Stimulated activated naive CD8-positive, alpha-beta T cell treated with anti-CD3 and anti-CD28 coated beads, Interleukin-15, amount 100 ng/mL, for 72 hours (primary cell): ENCODE measurements at regions not wholly inside any gene's neighbourhood (a gene's known extent, or its start where the extent isn't known, plus 50 kb on each side); places are given as distances from the start of the nearest gene placed in this dataset.

ENCODE experiments used
- ATAC-seq: fragments of 150-1000 bp; cut with Tn5 transposase; 2 replicates; pipeline ENCODE4 v1.10.0; 2021; ENCODE audit warnings: mild to moderate bottlenecking, moderate library complexity
- DNase-seq, 2 donors: peaks; one replicate each; pipeline ENCODE4 v3.0.0; 2021 to 2022
- H3K27ac Mint-ChIP-seq, 2 donors: one replicate each; pipeline ENCODE4 v1.8.0; 2022; ENCODE audit warnings: mild to moderate bottlenecking in 2 of 2, mixed read lengths in 2 of 2, moderate library complexity in 2 of 2
- H3K27me3 Mint-ChIP-seq: one replicate; pipeline ENCODE4 v1.8.0; 2022; ENCODE audit warnings: mixed read lengths
- H3K4me1 Mint-ChIP-seq: one replicate; pipeline ENCODE4 v1.8.0; 2022; ENCODE audit warnings: mild to moderate bottlenecking, mixed read lengths
- H3K4me3 Mint-ChIP-seq, 2 donors: one replicate each; pipeline ENCODE4 v1.8.0; 2022; ENCODE audit warnings: mild to moderate bottlenecking in 2 of 2, mixed read lengths in 2 of 2, moderate library complexity in 1 of 2
- H3K9me3 Mint-ChIP-seq, 2 donors: one replicate each; pipeline ENCODE4 v1.8.0; 2022; ENCODE audit warnings: mixed read lengths in 2 of 2

DNA sequence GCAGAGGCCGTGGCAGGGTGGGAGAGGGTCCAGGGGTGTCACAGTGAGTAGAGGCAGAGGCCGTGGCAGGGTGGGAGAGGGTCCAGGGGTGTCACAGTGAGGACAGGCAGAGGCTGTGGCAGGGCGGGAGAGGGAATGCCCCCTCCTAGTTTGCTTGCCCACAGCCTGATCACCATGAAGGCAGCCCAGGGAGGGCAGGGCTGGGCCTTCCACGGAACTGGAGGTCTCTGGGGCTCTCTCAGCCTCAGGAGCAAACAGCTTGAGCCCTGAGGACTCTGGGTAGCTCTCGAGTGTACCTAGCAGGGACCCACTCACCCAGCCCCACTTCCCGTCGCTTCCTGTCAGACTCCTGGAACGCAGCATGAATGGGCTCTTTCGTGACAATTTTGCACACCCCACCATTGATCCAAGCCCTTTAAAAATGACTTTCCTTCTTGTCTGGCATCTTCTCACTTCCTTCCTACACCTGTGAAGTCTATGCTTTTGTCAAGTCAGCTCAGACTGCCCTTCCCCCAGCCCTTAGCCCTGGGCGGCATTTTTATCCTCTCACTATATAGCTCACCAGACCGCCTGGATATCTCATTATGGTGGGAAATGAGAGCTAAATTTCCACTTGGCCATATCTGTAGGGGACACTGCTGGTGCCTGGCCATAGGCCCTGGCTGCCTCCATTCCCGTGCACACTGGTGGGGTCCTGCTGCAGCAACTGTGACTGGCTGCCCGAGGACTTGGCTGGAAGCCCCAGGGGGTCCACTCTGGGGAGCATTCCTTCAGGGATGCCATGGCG is 140.3 kb downstream of the CDC5L start:
- DNase-seq: no peak
- Mint-ChIP-seq H3K9me3 (peaks cover 0 to 8% of the 10 kb centered on the region in 2 donors), H3K27me3 (peaks cover 44% of the 10 kb centered on the region), H3K4me1 (peaks cover 40% of the 10 kb centered on the region), H3K4me3 (no peak overlapping the region), H3K27ac (peak overlapping the region in 1 of 2 donors; percentile 75)
- ATAC-seq: peak; percentile 31

- no peak overlapping the region for H3K4me3 Mint-ChIP-seq
- H3K27me3 Mint-ChIP-seq: peaks cover 44% of the 10 kb centered on the region
- no peak overlapping the region for H3K27ac Mint-ChIP-seq
- ATAC-seq (no peak), DNase-seq (no peak)
- H3K4me1 Mint-ChIP-seq: peaks cover 40% of the 10 kb centered on the region
- H3K9me3 Mint-ChIP-seq: peaks cover 0 to 8% of the 10 kb centered on the region in 2 donors
Measured at GRCh38 chr6:44528370-44528644, 140.8 kb downstream of the CDC5L start.

DNA sequence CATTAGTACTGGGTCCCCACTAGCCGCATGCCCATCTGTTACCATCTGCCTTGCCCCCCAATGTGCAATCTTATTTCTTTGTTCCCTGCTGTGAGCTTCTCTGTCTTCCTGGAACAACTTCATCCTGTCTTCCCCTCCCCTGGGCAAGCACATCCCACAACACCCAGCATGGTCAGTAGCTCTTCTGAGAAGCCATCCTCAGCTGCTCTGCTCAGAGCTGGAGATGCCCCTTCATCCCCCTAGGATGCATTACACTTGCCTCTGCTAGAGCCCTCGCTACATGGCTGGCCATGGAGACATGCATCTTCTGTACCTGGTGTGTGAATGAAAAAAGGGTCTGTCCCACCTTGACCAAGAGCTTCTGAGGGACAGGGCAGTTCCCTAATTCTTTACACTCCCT is 141.2 kb downstream of the CDC5L start:
- H3K27ac Mint-ChIP-seq: no peak overlapping the region

GRCh38 chr6:44529146-44529905 is 141.8 kb downstream of the CDC5L start:
- Mint-ChIP-seq H3K4me3 (no peak overlapping the region), H3K27me3 (peaks cover 39% of the 10 kb centered on the region), H3K4me1 (peaks cover 40% of the 10 kb centered on the region), H3K9me3 (peaks cover 0 to 1% of the 10 kb centered on the region in 2 donors), H3K27ac (no peak overlapping the region)
- ATAC-seq: no peak
- no peak for DNase-seq

More for the DNA sequence above, 141.2 kb downstream of the CDC5L start:
- ATAC-seq (no peak), DNase-seq (no peak)
- Mint-ChIP-seq H3K4me1 (peaks cover 40% of the 10 kb centered on the region), H3K9me3 (peaks cover 0 to 7% of the 10 kb centered on the region in 2 donors), H3K4me3 (no peak overlapping the region), H3K27me3 (peaks cover 44% of the 10 kb centered on the region)

GRCh38 chr6:44530209-44530909 is 142.9 kb downstream of the CDC5L start:
- no peak overlapping the region for H3K4me3 Mint-ChIP-seq
- DNase-seq: no peak
- H3K4me1 Mint-ChIP-seq: peaks cover 31% of the 10 kb centered on the region
- H3K27ac Mint-ChIP-seq: no peak overlapping the region
- H3K27me3 Mint-ChIP-seq: peaks cover 29% of the 10 kb centered on the region
- no peaks in the 10 kb centered on the region for H3K9me3 Mint-ChIP-seq
- no peak for ATAC-seq

GRCh38 chr6:44530910-44531234 is 143.4 kb downstream of the CDC5L start:
- peaks cover 23% of the 10 kb centered on the region for H3K27me3 Mint-ChIP-seq
- ATAC-seq (no peak), DNase-seq (no peak)
- no peaks in the 10 kb centered on the region for H3K9me3 Mint-ChIP-seq
- no peak overlapping the region for H3K4me3 Mint-ChIP-seq
- H3K4me1 Mint-ChIP-seq: peaks cover 28% of the 10 kb centered on the region
- H3K27ac Mint-ChIP-seq: peak overlapping the region in 1 of 2 donors; percentile 72

- no peak overlapping the region for H3K27ac Mint-ChIP-seq
- DNase-seq (no peak), ATAC-seq (no peak)
- H3K9me3 Mint-ChIP-seq: no peaks in the 10 kb centered on the region
- H3K4me1 Mint-ChIP-seq: peaks cover 21% of the 10 kb centered on the region
- peaks cover 17% of the 10 kb centered on the region for H3K27me3 Mint-ChIP-seq
- no peak overlapping the region for H3K4me3 Mint-ChIP-seq
Measured at GRCh38 chr6:44531442-44532015, 144.0 kb downstream of the CDC5L start.

DNA sequence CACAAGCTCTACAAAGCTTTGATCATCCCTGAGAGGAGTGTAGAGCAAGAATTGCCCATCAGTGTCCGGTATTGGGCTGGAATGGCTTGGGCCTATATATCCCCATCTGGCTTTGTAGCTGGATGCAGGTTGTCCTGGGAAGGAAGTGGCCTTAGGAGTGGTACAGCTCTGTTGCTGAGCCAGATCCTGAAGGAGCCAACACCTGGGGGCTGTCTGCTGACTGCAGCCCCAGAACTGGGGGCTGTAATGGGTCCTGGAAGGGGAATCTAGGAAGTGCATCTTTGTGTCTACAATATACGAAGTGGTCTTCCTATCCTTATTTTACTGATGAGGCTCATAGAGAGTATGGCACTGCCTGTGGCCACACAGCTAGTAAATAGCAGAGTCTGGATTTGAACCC is 145.9 kb downstream of the CDC5L start:
- Mint-ChIP-seq H3K4me3 (no peak overlapping the region), H3K27ac (no peak overlapping the region)

DNA sequence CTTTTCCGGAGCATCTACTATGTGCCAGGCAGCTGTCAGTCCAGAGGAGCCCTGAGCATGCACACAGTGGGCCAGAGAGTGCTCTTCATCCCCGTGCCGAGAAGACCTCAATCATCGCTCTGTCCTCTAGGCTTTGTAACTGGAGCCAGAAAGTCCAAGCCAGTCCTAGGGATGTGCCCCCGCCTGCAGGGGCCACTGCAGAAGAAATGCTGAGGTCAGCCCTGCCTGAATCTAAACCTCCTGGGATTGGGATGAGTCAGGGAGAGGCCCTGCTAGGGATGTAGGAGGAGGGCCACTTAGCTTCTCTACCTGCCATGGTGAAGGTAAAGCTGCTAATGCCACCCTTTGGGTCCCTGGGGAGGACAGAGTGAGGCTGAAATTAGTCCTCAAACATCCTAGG is 146.8 kb downstream of the CDC5L start:
- Mint-ChIP-seq H3K4me3 (no peak overlapping the region), H3K27ac (no peak overlapping the region), H3K27me3 (no peaks in the 10 kb centered on the region), H3K4me1 (no peaks in the 10 kb centered on the region), H3K9me3 (no peaks in the 10 kb centered on the region)
- no peak for ATAC-seq
- DNase-seq: no peak

More for the DNA sequence above, 145.9 kb downstream of the CDC5L start:
- H3K4me1 Mint-ChIP-seq: peaks cover 5% of the 10 kb centered on the region
- H3K9me3 Mint-ChIP-seq: no peaks in the 10 kb centered on the region
- DNase-seq: no peak
- ATAC-seq: no peak
- H3K27me3 Mint-ChIP-seq: peaks cover 8% of the 10 kb centered on the region

- H3K27me3 Mint-ChIP-seq: no peaks in the 10 kb centered on the region
- H3K4me3 Mint-ChIP-seq: no peak overlapping the region
- no peaks in the 10 kb centered on the region for H3K9me3 Mint-ChIP-seq
- H3K27ac Mint-ChIP-seq: no peak overlapping the region
- ATAC-seq (no peak), DNase-seq (no peak)
- H3K4me1 Mint-ChIP-seq: no peaks in the 10 kb centered on the region
Measured at GRCh38 chr6:44535446-44535845, 147.9 kb downstream of the CDC5L start.

- ATAC-seq (no peak), DNase-seq (no peak)
- Mint-ChIP-seq H3K9me3 (no peaks in the 10 kb centered on the region), H3K27me3 (no peaks in the 10 kb centered on the region), H3K4me3 (no peak overlapping the region), H3K27ac (no peak overlapping the region), H3K4me1 (no peaks in the 10 kb centered on the region)
Measured at GRCh38 chr6:44535967-44536366, 148.5 kb downstream of the CDC5L start.

GRCh38 chr6:44537306-44538049 is 150.0 kb downstream of the CDC5L start:
- Mint-ChIP-seq H3K27me3 (peaks cover 12% of the 10 kb centered on the region), H3K9me3 (no peaks in the 10 kb centered on the region), H3K4me3 (no peak overlapping the region), H3K27ac (no peak overlapping the region), H3K4me1 (no peaks in the 10 kb centered on the region)
- DNase-seq (no peak), ATAC-seq (no peak)

GRCh38 chr6:44538131-44538806 is 150.8 kb downstream of the CDC5L start:
- no peaks in the 10 kb centered on the region for H3K9me3 Mint-ChIP-seq
- ATAC-seq (no peak), DNase-seq (no peak)
- peaks cover 20% of the 10 kb centered on the region for H3K27me3 Mint-ChIP-seq
- no peak overlapping the region for H3K27ac Mint-ChIP-seq
- H3K4me3 Mint-ChIP-seq: no peak overlapping the region
- no peaks in the 10 kb centered on the region for H3K4me1 Mint-ChIP-seq

DNA sequence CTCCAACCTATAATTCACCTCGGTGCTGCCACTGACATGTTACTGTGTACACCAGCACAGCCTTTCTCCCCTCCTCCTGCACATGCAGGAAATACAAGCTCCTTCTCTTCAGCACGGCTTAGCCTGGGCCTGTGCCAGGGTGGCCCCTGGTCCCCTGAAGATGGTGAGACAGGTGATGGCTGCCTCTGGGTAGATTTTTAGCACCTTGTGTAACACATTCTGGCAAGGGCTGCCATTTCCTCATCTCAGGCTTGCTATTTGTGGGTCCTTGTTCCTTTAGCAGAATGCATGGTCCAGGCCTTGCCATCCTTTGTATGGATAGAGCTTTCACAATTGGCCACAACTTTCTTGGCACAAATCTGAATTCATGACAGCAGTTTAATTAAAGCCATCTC is 151.3 kb downstream of the CDC5L start:
- Mint-ChIP-seq H3K4me3 (no peak overlapping the region), H3K9me3 (no peaks in the 10 kb centered on the region), H3K27me3 (peaks cover 20% of the 10 kb centered on the region), H3K27ac (no peak overlapping the region), H3K4me1 (no peaks in the 10 kb centered on the region)
- DNase-seq (no peak), ATAC-seq (no peak)
